GM10266 (cell line): ENCODE measurements at regions not wholly inside any gene's neighbourhood (a gene's known extent, or its start where the extent isn't known, plus 50 kb on each side); places are given as distances from the start of the nearest gene placed in this dataset.
"Not testable (repeated sequence)": the region's sequence is repeated elsewhere in the genome, so short reads cannot be mapped to it uniquely, and the experiment has no call there.

Experiments
- DNase-seq: peaks from one replicate; pipeline ENCODE4 v3.0.0; 2012; ENCODE audit errors: extremely low spot score
- TF ChIP-seq, protein P1 (sequence below): IDR thresholded peaks from 2 replicates; pipeline ENCODE4 v1.5.1; 2012; ENCODE audit warnings: mild to moderate bottlenecking, low read depth; ENCODE audit not compliant: control insufficient read depth, insufficient read depth; ENCODE audit errors: missing control alignments

DNA sequence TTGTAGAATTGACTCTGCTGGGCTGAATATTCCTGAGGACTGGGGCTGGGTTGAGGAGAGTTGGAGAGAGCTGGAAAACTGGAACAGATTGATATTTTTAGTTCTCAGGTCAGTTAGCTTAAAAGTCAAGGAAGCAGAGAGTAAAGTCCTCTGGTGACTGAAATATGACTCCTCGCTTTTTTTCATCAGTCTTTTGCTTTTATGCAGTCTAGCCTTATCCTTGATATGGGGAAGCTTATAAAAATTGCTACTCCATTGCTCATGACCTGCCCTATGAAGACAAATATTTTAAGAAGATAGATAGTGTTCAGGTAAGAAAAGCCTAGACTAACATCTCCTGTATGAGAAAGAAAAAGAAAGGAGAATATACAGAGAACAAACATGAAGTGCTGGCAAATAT lies 152.7 kb downstream of the C4orf33 start:
- TF ChIP-seq, protein P1, sequence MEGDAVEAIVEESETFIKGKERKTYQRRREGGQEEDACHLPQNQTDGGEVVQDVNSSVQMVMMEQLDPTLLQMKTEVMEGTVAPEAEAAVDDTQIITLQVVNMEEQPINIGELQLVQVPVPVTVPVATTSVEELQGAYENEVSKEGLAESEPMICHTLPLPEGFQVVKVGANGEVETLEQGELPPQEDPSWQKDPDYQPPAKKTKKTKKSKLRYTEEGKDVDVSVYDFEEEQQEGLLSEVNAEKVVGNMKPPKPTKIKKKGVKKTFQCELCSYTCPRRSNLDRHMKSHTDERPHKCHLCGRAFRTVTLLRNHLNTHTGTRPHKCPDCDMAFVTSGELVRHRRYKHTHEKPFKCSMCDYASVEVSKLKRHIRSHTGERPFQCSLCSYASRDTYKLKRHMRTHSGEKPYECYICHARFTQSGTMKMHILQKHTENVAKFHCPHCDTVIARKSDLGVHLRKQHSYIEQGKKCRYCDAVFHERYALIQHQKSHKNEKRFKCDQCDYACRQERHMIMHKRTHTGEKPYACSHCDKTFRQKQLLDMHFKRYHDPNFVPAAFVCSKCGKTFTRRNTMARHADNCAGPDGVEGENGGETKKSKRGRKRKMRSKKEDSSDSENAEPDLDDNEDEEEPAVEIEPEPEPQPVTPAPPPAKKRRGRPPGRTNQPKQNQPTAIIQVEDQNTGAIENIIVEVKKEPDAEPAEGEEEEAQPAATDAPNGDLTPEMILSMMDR, result no peak
- DNase-seq, result no peak

DNA sequence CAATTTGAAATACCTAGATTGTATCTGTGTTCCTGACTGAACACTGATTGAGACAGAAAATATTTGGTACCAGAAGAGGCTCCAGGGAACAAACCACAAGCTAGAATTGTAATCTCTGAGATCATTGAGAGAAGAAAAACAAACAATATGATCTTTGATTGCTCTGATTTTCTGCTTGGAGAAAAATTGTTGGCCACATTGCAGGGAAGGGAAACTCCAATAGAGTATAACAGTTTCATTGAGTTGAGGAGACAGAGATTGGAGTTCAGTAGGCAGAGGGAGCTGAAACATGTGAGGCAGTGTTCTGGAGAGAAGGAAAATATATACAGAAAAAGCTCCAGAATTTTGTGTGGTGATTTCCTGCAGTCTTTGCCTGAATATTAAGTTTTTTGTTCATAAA lies 158.2 kb downstream of the C4orf33 start:
- TF ChIP-seq, protein P1, result no peak

DNA sequence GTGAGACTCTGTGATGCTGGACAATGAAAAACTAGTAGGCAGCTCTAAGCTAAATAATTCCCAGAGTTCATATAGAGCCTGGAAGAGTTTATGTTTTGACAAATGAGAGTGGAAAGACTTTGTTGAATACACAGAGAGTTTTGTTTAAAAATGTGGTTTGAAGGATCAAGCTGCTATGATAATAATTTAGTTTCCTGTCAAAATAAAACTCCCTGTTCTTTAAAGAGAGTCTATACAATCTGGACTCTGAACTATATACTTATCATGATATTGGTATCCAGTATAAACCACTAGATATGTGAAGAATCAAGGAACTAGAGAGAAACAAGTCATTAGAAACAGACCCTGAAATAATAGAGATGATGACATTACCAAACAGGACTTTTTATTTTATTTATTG lies 158.6 kb downstream of the C4orf33 start:
- DNase-seq, result no peak
- TF ChIP-seq, protein P1, result no peak

More for the DNA sequence above, 158.2 kb downstream of the C4orf33 start:
- no peak for DNase-seq

DNA sequence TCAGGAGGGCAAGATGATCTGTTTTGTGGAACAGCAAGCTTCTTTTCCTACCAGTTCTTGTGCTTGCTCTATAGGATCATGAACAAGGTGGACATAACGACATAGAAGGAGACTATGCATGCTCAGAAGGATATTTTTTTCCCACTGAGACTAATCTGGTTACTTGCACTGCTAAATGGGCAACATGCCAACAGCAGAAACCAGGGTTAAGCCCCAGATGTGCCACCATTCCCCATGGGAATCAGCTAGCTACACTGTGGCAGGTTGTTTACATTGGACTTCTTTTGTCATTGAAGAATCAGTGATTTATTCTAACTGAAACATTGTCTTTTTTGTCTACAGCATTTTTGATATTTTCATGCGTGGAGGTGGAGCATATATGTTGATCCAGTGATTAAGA lies 165.6 kb downstream of the C4orf33 start:
- no peak for DNase-seq
- TF ChIP-seq, protein P1, result no peak

DNA sequence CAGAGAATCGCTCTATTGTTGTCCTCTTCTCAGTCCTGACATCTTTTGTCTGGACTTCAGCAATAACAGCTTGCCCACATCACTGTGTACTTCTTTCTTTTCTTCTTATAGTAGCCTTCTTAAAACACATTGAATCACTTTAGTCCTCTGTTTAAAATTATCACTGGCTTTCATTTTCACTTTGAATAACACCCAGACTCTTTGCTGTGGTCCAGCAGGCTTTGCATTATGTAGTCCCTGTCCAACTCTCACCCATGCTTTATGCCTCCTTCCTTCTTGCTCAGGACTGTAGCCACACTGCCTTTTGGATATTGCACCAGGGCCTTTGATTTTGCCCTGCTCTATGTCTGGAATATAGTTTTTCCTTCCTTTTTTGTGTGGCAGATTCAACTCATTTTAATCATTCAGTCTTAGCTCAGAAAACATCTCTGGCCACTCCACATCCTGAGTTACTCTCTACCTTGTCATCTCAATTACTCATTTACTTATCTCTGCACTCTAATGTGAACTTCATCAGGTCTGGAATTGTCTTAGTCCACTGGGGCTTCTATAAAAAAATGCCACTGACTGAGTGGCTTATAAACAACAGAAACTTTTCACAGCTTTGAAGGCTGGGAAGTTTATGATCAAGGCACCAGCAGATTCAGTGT lies 168.2 kb downstream of the C4orf33 start:
- DNase-seq, result peak; percentile 46
- TF ChIP-seq, protein P1, result no peak

DNA sequence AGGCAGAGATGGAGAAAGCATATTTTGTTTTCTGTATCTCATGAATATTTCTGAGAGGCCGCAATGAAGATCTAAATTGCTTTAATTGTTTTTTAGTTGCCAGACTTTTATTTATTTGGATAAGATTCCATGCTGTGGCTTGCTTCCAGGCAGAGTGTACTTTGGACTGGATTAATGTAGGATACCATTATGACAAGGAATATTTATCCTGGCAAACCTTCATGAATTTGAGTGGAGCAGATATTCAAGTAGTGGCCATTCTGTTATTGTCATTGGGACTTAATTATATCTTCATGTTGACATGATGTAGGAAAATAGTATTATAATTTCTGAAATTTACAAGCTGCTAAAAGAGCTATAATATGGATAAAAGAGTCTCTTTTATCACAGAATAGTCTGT lies 182.9 kb downstream of the C4orf33 start:
- TF ChIP-seq, protein P1, result no peak
- DNase-seq, result no peak

DNA sequence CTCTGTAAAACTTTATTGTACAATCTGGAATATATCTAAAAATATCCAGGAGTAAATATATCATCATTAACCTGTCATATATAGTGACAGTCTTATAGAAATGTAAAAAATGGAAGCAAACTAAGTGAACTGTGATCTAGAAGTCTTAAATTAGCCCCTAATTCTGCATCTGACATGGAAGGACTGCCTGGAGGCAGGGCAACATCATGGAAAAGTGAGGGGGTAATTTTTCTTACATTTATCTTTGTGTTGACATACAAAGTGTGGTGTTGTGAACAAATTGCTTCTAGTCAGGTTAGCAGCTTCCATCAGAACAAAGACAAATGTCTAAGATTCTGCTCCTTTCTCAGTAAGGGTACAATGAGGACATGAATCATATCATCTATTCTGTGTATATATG lies 186.3 kb downstream of the C4orf33 start:
- TF ChIP-seq, protein P1, result no peak
- DNase-seq, result no peak

DNA sequence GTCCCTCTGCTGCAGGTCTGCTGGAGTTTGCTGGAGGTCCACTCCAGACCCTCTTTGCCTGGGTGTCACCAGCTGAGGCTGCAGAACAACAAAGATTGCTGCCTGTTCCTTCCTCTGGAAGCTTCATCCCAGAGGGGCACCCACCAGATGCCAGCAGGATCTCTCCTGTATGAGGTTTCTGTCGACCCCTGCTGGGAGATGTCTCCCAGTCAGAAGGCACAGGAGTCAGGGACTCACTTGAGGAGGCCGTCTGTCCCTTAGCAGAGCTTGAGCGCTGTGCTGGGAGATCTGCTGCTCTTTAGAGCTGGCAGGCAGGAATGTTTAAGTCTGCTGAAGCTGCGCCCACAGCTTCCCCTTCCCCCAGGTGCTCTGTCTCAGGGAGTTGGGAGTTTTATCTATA lies 196.2 kb downstream of the C4orf33 start:
- not testable (repeated sequence) for DNase-seq
